DOHH2 (cell line): ENCODE measurements at regions not wholly inside any gene's neighbourhood (a gene's known extent, or its start where the extent isn't known, plus 50 kb on each side); places are given as distances from the start of the nearest gene placed in this dataset.

ENCODE experiments used
- H3F3A ChIP-seq: fragments of 200-600 bp; sonication (generic), shearing (Covaris generic); 2 replicates; pipeline ENCODE4 v1.6.0; 2016; ENCODE audit warnings: antibody characterized with exemption, mild to moderate bottlenecking; ENCODE audit not compliant: control insufficient read depth, insufficient read depth
- H3K27ac ChIP-seq: fragments of 200-600 bp; sonication (generic); 2 replicates; pipeline ENCODE4 v1.5.1; 2014; ENCODE audit warnings: low read depth, mild to moderate bottlenecking, low read length, moderate library complexity
- H3K27me3 ChIP-seq: fragments of 200-600 bp; sonication (generic); 2 replicates; pipeline ENCODE4 v1.6.1; 2014; ENCODE audit warnings: mild to moderate bottlenecking, low read length, mixed read lengths; ENCODE audit not compliant: control insufficient read depth
- H3K36me3 ChIP-seq: fragments of 200-600 bp; sonication (generic); 2 replicates; pipeline ENCODE4 v1.6.1; 2014; ENCODE audit warnings: mild to moderate bottlenecking, low read length, moderate library complexity, mixed read lengths; ENCODE audit not compliant: control insufficient read depth
- H3K4me1 ChIP-seq: fragments of 200-600 bp; sonication (generic); 2 replicates; pipeline ENCODE4 v1.6.1; 2014; ENCODE audit warnings: mild to moderate bottlenecking, low read length, mixed read lengths; ENCODE audit not compliant: control insufficient read depth
- H3K4me2 ChIP-seq: fragments of 200-600 bp; sonication (generic); 2 replicates; pipeline ENCODE4 v1.6.0; 2014; ENCODE audit warnings: mild to moderate bottlenecking, low read length, moderate library complexity
- H3K4me3 ChIP-seq: fragments of 200-600 bp; sonication (generic); 2 replicates; pipeline ENCODE4 v1.5.1; 2014; ENCODE audit warnings: mild to moderate bottlenecking, low read length, mixed read lengths
- H3K79me2 ChIP-seq: fragments of 200-600 bp; sonication (generic); 2 replicates; pipeline ENCODE4 v1.6.1; 2014; ENCODE audit warnings: mild to moderate bottlenecking, low read length, mixed read lengths; ENCODE audit not compliant: control insufficient read depth
- H3K9me2 ChIP-seq: fragments of 200-600 bp; sonication (generic); replicated peaks from 2 replicates; pipeline ENCODE4 v1.6.1; 2014; ENCODE audit warnings: mild to moderate bottlenecking, low read length, mixed read lengths; ENCODE audit not compliant: control insufficient read depth
- H3K9me3 ChIP-seq: fragments of 200-600 bp; sonication (generic); 2 replicates; pipeline ENCODE4 v1.6.1; 2014; ENCODE audit warnings: antibody characterized with exemption, low read length, mixed read lengths; ENCODE audit not compliant: control insufficient read depth, insufficient read depth
- H4K20me1 ChIP-seq: fragments of 200-600 bp; sonication (generic); 2 replicates; pipeline ENCODE4 v1.6.0; 2014; ENCODE audit warnings: low read depth, mild to moderate bottlenecking, antibody characterized with exemption, low read length, moderate library complexity; ENCODE audit not compliant: control insufficient read depth, insufficient read depth
- EZH2phosphoT487 ChIP-seq: fragments of 200-600 bp; sonication (generic); IDR thresholded peaks from 2 replicates; pipeline ENCODE4 v1.6.1; 2017; ENCODE audit warnings: borderline replicate concordance, mild to moderate bottlenecking, antibody characterized with exemption, low read length, moderate library complexity, mixed read lengths
- TF ChIP-seq, protein P1 (sequence below): fragments of 200-600 bp; sonication (generic); IDR thresholded peaks from one replicate; pipeline ENCODE4 v1.5.1; 2014; ENCODE audit warnings: antibody characterized with exemption, mild to moderate bottlenecking, low read depth, low read length; ENCODE audit not compliant: poor library complexity, severe bottlenecking

DNA sequence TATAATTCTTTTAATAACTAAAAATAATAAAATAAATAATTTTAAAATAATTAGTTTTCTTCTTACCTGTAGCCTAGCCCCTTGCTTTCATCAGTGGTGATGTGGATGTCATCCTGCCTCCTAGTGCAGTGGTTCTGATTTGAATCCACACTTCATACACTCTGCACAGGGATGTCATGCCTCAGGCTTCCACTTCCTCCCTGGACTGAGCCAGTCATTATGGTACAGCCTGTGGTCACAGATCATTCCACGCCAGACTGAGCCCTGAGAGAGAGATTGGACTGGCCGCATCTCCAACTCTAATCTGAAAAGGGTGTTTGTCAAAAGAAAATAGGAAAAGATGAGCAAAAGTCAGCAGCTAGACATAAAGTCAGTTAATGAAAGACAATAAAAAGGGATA lies 436.2 kb upstream of the IGFBP3 start:
- Histone ChIP-seq H3K36me3 (no peaks in the 10 kb centered on the region), H4K20me1 (no peaks in the 10 kb centered on the region), H3K4me2 (no peak overlapping the region), H3K27ac (no peak overlapping the region), H3K4me1 (no peaks in the 10 kb centered on the region), H3K9me2 (no peaks in the 10 kb centered on the region), H3K27me3 (0 out of 2 replicates have a peak, but pooled peaks cover 5% of the 10 kb centered on the region), H3K9me3 (no peaks in the 10 kb centered on the region), H3K4me3 (no peak overlapping the region), H3K79me2 (no peaks in the 10 kb centered on the region), H3F3A (no peaks in the 10 kb centered on the region)
- TF ChIP-seq, protein P1, sequence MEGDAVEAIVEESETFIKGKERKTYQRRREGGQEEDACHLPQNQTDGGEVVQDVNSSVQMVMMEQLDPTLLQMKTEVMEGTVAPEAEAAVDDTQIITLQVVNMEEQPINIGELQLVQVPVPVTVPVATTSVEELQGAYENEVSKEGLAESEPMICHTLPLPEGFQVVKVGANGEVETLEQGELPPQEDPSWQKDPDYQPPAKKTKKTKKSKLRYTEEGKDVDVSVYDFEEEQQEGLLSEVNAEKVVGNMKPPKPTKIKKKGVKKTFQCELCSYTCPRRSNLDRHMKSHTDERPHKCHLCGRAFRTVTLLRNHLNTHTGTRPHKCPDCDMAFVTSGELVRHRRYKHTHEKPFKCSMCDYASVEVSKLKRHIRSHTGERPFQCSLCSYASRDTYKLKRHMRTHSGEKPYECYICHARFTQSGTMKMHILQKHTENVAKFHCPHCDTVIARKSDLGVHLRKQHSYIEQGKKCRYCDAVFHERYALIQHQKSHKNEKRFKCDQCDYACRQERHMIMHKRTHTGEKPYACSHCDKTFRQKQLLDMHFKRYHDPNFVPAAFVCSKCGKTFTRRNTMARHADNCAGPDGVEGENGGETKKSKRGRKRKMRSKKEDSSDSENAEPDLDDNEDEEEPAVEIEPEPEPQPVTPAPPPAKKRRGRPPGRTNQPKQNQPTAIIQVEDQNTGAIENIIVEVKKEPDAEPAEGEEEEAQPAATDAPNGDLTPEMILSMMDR, result no peak
- no peak for TF ChIP-seq EZH2phosphoT487

DNA sequence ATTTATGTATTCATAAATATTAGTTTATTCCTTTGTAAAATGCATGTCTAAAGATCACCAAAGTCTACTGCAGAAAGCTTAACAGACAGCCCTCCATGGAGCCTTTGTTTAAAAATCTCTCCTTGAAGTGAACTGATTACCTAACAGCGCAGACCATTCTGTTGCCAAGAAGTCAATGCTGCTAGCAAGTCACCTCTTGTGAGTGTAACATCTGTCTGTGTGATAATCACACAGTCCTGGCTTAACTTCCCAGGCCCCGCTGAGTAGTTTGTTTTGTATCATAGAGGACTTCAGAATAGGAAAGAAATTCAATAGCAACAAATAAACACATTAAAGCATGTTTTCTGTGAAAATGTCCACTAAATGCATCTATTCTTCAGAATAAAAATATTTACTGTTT lies 435.3 kb upstream of the IGFBP3 start:
- no peak overlapping the region for H3K4me2 ChIP-seq
- H3K27me3 ChIP-seq, result 0 out of 2 replicates have a peak, but pooled peaks cover 5% of the 10 kb centered on the region
- H3K4me1 ChIP-seq, result no peaks in the 10 kb centered on the region
- H3K27ac ChIP-seq, result no peak overlapping the region
- no peaks in the 10 kb centered on the region for H4K20me1 ChIP-seq
- H3K79me2 ChIP-seq, result no peaks in the 10 kb centered on the region
- H3K4me3 ChIP-seq, result no peak overlapping the region
- no peak for TF ChIP-seq EZH2phosphoT487
- TF ChIP-seq, protein P1, result no peak
- H3K9me2 ChIP-seq, result no peaks in the 10 kb centered on the region
- H3K9me3 ChIP-seq, result no peaks in the 10 kb centered on the region
- H3F3A ChIP-seq, result no peaks in the 10 kb centered on the region
- no peaks in the 10 kb centered on the region for H3K36me3 ChIP-seq

DNA sequence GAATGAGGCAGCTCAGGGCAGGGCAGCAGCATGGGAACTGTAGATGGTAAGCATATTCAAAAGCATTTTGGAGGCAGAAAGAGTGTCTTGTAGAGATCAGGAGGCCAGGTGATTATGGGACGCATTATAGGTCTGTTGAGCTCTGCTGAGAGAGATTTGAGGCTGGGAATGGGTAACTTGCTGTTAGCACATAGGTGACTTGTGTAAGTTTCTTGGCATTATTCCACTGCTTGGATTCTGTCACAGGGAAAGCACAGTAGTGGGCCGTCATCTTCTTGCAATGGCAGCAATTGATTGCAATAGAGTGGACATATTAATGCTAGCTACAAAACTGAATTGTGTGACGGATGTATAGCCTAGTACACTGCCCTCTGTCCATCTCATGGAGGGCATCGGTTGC lies 434.3 kb upstream of the IGFBP3 start:
- no peak for TF ChIP-seq EZH2phosphoT487
- TF ChIP-seq, protein P1, result no peak
- Histone ChIP-seq H3K9me2 (no peaks in the 10 kb centered on the region), H3K4me3 (no peak overlapping the region), H3K9me3 (no peaks in the 10 kb centered on the region), H3F3A (no peaks in the 10 kb centered on the region), H3K27ac (no peak overlapping the region), H3K27me3 (0 out of 2 replicates have a peak, but pooled peaks cover 5% of the 10 kb centered on the region), H3K4me1 (no peaks in the 10 kb centered on the region), H3K36me3 (no peaks in the 10 kb centered on the region), H3K79me2 (no peaks in the 10 kb centered on the region), H3K4me2 (no peak overlapping the region), H4K20me1 (no peaks in the 10 kb centered on the region)
